Chondrocyte (in vitro differentiated cells): ENCODE measurements at regions not wholly inside any gene's neighbourhood (a gene's known extent, or its start where the extent isn't known, plus 50 kb on each side); places are given as distances from the start of the nearest gene placed in this dataset.

ENCODE experiments used
- DNase-seq: peaks from one replicate; pipeline ENCODE4 v3.0.0; 2021; ENCODE audit warnings: mixed read lengths, low spot score
- H3K27ac Mint-ChIP-seq: one replicate; pipeline ENCODE4 v1.8.0; 2021; ENCODE audit warnings: mild to moderate bottlenecking, moderate library complexity, mixed read lengths; ENCODE audit not compliant: unreplicated experiment
- H3K27me3 Mint-ChIP-seq: 2 replicates; pipeline ENCODE4 v1.8.0; 2021; ENCODE audit warnings: low read depth, mixed read lengths
- H3K36me3 Mint-ChIP-seq: 2 replicates; pipeline ENCODE4 v1.8.0; 2021; ENCODE audit warnings: low read depth, mixed read lengths
- H3K4me1 Mint-ChIP-seq: 2 replicates; pipeline ENCODE4 v1.8.0; 2021; ENCODE audit warnings: low read depth, mild to moderate bottlenecking, mixed read lengths
- H3K4me3 Mint-ChIP-seq: one replicate; pipeline ENCODE4 v1.8.0; 2021; ENCODE audit warnings: mild to moderate bottlenecking, moderate library complexity, mixed read lengths; ENCODE audit not compliant: unreplicated experiment
- H3K9me3 Mint-ChIP-seq: 2 replicates; pipeline ENCODE4 v1.8.0; 2021; ENCODE audit warnings: low read depth, mixed read lengths
- TF ChIP-seq, protein P1 (sequence below): fragments of 200-600 bp; sonication (generic); IDR thresholded peaks from 2 replicates; pipeline ENCODE4 v1.5.0; 2021; ENCODE audit warnings: antibody characterized with exemption, mild to moderate bottlenecking, moderate library complexity

DNA sequence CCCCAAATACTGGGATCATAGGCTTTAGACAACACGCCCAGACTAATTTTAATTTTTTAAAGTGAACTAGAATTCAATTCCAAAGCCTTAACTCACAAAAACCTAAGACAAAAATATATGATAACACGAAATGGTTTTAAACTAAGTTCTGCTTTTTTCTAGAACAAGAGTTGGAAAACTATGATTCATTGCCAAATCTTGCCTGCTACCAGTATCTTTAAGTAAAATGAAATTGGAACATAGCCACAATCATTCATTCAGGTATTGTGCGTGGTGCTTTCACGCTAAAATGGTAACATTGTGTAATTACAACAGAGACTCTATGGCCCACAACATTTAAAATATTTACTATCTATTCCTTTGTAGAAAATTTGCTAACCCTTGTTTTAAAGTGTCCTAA, 488.0 kb upstream of the ZNF385D start:
- H3K27ac Mint-ChIP-seq, result no peak overlapping the region
- no peaks in the 10 kb centered on the region for H3K4me1 Mint-ChIP-seq
- no peaks in the 10 kb centered on the region for H3K36me3 Mint-ChIP-seq
- no peaks in the 10 kb centered on the region for H3K27me3 Mint-ChIP-seq
- DNase-seq, result no peak
- no peaks in the 10 kb centered on the region for H3K9me3 Mint-ChIP-seq
- TF ChIP-seq, protein P1, sequence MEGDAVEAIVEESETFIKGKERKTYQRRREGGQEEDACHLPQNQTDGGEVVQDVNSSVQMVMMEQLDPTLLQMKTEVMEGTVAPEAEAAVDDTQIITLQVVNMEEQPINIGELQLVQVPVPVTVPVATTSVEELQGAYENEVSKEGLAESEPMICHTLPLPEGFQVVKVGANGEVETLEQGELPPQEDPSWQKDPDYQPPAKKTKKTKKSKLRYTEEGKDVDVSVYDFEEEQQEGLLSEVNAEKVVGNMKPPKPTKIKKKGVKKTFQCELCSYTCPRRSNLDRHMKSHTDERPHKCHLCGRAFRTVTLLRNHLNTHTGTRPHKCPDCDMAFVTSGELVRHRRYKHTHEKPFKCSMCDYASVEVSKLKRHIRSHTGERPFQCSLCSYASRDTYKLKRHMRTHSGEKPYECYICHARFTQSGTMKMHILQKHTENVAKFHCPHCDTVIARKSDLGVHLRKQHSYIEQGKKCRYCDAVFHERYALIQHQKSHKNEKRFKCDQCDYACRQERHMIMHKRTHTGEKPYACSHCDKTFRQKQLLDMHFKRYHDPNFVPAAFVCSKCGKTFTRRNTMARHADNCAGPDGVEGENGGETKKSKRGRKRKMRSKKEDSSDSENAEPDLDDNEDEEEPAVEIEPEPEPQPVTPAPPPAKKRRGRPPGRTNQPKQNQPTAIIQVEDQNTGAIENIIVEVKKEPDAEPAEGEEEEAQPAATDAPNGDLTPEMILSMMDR, result no peak
- no peak overlapping the region for H3K4me3 Mint-ChIP-seq

DNA sequence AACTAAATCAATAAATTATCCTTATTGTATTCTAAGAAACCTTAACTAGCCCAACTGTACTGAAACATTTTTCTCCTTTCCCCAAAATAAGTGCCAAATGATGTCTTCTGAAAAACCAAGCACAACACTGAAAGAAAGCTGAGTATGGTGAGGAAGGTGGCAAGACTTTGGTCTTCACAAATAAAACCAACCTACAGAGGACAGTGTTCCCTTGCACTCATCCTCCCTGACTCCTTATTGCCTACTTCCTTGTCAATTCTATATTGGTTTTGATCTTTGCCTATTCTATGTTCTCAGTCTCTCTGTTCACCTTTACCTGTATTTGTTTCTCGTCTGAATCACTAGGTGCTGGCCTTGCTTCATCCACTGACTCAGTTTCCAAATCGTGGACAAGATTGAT, 490.1 kb upstream of the ZNF385D start:
- H3K4me3 Mint-ChIP-seq, result no peak overlapping the region
- H3K27ac Mint-ChIP-seq, result no peak overlapping the region
- peaks cover 17% of the 10 kb centered on the region for H3K4me1 Mint-ChIP-seq
- TF ChIP-seq, protein P1, result peak; percentile 15
- no peak for DNase-seq
- no peaks in the 10 kb centered on the region for H3K27me3 Mint-ChIP-seq
- no peaks in the 10 kb centered on the region for H3K9me3 Mint-ChIP-seq
- H3K36me3 Mint-ChIP-seq, result no peaks in the 10 kb centered on the region

DNA sequence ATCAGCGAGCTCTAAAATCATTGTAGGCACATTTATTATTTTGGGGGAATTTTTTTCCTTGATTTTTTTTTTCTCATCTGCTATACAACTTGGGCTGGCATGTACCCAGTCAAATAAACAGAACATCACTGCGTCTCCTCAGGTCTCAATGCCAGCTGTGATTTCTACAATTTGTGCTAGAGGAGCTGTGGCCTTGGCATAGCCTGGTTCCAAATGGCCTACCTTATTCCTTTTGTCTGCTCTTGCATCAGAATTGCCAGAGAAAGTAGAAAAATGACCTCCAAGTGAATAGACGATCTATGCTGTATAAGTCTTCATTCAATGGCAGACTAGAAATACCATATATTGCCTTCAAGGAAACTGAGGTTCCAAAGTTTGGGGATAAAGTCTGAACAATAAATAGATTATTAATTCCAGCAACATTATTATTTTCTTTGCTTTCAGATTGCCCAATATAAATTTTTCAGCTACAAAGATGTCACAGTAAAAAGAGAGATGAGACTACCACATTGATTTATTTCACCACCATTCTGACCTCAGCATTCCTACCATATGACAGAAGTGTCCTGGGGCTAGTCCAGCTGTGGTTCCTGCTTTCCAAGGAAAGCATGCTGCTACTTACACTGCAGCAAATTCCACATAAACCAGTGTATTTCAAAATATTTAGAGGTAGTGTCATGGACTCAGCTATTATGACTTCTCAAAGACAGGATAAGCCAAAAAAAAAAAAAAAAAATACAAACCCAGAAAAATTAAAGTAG, 493.9 kb upstream of the ZNF385D start:
- peaks cover 20% of the 10 kb centered on the region for H3K4me1 Mint-ChIP-seq
- H3K27ac Mint-ChIP-seq, result peak overlapping the region; percentile 77
- H3K27me3 Mint-ChIP-seq, result no peaks in the 10 kb centered on the region
- no peaks in the 10 kb centered on the region for H3K36me3 Mint-ChIP-seq
- TF ChIP-seq, protein P1, result no peak
- no peaks in the 10 kb centered on the region for H3K9me3 Mint-ChIP-seq
- DNase-seq, result no peak
- no peak overlapping the region for H3K4me3 Mint-ChIP-seq

DNA sequence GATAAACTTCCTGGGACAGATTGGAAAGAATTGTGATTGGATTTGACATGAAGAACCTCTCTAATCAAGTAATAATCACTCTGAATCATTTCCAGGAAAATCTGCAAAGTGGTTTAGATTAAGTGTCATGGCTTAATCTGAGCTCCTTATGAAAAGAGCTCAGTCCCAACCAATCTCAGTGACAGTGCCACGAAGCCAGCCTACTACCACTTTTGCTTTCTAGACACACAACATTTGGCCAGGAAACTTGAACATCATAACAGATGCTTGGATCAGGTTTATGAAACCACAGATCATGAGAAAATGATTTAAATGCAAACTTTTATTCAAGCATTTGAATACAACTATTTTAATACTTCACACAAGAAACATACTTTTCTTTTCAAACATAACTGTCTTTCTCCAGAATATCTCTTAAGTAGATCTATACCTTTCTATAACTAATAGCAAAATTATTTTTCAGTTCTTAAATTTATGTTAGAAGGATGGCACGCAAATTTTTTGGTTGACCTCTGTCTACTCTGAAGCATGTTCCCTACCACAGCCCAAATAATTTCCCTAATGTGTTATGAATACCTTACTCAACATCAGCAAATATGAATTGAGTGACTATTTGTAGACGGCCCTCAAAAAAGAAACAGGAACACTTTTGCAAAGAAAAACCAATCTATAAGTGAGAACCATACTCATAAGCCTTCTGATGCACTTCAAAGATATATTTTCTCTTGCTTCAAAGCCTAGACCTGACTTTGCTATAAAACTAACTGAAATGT, 495.0 kb upstream of the ZNF385D start:
- H3K27me3 Mint-ChIP-seq, result no peaks in the 10 kb centered on the region
- no peaks in the 10 kb centered on the region for H3K9me3 Mint-ChIP-seq
- TF ChIP-seq, protein P1, result no peak
- no peak for DNase-seq
- H3K4me1 Mint-ChIP-seq, result peaks cover 20% of the 10 kb centered on the region
- H3K4me3 Mint-ChIP-seq, result no peak overlapping the region
- no peaks in the 10 kb centered on the region for H3K36me3 Mint-ChIP-seq
- H3K27ac Mint-ChIP-seq, result no peak overlapping the region

DNA sequence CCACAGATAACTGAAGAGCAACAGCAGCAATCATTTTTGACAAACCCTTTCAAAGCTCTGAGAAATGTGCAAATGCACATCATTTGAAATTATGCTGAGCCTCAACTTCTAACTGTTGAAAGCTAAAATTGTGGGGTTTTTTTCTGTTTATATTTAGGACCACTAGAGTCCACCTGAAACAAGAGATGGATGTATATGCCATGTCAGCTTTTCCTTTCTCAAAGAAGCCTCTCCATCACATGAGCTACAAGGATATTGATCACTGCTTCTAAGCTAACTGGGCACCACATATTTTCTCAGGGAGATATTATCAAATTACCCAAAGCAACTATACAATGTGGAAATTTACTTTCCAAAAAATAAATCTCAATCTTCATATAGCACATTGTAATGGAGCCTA, 498.6 kb upstream of the ZNF385D start:
- no peak overlapping the region for H3K27ac Mint-ChIP-seq
- TF ChIP-seq, protein P1, result no peak
- no peak overlapping the region for H3K4me3 Mint-ChIP-seq
- H3K4me1 Mint-ChIP-seq, result peaks cover 17% of the 10 kb centered on the region
- H3K36me3 Mint-ChIP-seq, result no peaks in the 10 kb centered on the region
- no peaks in the 10 kb centered on the region for H3K9me3 Mint-ChIP-seq
- H3K27me3 Mint-ChIP-seq, result peaks cover 5% of the 10 kb centered on the region
- DNase-seq, result no peak
